ENCODE measurements at regions not wholly inside any gene's neighbourhood (a gene's known extent, or its start where the extent isn't known, plus 50 kb on each side); places are given as distances from the start of the nearest gene placed in this dataset.
A peak's percentile ranks its signal among the peaks of the same experiment; 100 is the strongest.

DNA sequence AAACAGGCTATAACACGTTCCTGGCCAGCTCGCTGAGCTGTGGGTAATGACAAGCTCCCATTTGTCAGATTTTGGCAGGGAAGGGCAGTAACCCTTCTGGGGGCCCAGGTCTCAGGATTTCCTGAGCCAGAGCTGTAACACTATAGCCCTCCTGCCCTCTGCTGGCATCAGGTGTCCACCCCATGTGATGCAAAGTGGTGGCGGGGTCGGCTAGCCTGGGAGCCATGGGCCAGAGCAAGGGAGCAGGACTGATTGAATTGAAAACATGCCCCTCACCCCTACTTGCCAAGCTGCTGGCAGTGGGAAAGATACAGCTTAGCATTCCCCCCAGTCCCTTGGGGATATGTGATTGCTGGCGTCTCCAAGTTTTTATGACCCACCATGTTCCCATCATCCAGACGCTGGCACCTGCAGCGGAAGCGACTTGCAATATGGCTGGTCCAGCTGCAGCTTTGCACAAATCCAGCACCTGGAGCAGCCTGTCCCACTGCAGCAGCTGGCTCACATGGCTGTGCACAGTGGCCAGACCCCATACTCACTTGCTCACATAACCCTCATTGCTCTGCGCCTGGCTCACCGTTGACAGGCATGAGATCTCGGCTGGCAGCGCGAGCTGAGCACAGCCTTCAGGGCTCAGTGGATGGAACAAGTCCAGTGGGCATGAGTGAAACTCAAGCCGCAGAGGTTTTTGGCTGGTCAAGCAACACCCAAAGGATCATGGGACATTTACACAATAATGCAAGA lies 1147.8 kb downstream of the JRKL start (continued):
- TF ChIP-seq, protein P1, sequence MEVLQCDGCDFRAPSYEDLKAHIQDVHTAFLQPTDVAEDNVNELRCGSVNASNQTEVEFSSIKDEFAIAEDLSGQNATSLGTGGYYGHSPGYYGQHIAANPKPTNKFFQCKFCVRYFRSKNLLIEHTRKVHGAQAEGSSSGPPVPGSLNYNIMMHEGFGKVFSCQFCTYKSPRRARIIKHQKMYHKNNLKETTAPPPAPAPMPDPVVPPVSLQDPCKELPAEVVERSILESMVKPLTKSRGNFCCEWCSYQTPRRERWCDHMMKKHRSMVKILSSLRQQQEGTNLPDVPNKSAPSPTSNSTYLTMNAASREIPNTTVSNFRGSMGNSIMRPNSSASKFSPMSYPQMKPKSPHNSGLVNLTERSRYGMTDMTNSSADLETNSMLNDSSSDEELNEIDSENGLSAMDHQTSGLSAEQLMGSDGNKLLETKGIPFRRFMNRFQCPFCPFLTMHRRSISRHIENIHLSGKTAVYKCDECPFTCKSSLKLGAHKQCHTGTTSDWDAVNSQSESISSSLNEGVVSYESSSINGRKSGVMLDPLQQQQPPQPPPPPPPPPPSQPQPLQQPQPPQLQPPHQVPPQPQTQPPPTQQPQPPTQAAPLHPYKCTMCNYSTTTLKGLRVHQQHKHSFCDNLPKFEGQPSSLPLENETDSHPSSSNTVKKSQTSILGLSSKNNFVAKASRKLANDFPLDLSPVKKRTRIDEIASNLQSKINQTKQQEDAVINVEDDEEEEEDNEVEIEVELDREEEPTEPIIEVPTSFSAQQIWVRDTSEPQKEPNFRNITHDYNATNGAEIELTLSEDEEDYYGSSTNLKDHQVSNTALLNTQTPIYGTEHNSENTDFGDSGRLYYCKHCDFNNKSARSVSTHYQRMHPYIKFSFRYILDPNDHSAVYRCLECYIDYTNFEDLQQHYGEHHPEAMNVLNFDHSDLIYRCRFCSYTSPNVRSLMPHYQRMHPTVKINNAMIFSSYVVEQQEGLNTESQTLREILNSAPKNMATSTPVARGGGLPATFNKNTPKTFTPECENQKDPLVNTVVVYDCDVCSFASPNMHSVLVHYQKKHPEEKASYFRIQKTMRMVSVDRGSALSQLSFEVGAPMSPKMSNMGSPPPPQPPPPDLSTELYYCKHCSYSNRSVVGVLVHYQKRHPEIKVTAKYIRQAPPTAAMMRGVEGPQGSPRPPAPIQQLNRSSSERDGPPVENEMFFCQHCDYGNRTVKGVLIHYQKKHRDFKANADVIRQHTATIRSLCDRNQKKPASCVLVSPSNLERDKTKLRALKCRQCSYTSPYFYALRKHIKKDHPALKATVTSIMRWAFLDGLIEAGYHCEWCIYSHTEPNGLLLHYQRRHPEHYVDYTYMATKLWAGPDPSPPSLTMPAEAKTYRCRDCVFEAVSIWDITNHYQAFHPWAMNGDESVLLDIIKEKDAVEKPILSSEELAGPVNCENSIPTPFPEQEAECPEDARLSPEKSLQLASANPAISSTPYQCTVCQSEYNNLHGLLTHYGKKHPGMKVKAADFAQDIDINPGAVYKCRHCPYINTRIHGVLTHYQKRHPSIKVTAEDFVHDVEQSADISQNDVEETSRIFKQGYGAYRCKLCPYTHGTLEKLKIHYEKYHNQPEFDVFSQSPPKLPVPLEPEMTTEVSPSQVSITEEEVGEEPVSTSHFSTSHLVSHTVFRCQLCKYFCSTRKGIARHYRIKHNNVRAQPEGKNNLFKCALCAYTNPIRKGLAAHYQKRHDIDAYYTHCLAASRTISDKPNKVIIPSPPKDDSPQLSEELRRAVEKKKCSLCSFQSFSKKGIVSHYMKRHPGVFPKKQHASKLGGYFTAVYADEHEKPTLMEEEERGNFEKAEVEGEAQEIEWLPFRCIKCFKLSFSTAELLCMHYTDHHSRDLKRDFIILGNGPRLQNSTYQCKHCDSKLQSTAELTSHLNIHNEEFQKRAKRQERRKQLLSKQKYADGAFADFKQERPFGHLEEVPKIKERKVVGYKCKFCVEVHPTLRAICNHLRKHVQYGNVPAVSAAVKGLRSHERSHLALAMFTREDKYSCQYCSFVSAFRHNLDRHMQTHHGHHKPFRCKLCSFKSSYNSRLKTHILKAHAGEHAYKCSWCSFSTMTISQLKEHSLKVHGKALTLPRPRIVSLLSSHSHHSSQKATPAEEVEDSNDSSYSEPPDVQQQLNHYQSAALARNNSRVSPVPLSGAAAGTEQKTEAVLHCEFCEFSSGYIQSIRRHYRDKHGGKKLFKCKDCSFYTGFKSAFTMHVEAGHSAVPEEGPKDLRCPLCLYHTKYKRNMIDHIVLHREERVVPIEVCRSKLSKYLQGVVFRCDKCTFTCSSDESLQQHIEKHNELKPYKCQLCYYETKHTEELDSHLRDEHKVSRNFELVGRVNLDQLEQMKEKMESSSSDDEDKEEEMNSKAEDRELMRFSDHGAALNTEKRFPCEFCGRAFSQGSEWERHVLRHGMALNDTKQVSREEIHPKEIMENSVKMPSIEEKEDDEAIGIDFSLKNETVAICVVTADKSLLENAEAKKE (CRISPR knock-in tag; IDR thresholded peaks at IDR 0.05) = no peak
- TF ChIP-seq STAT1 (IDR thresholded peaks at IDR 0.05; ENCODE audit: unreplicated experiment) = no peak

DNA sequence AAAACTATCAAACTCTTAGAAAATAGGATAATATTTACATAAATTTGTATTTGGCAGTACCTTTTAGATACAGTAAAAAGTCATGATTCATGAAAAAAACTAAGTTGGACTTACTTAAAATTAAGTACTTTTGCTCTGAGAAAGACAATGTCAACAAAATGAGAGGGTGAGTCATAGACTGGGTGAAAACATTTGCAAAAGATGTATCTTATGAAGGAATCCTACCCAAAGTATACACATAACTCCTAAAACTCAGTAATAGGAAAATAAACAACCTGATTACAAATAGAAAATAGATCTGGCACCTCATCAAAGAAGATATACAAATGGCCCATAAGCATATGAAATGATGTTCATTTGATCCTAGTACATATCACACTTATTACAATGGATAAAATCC lies 1154.6 kb downstream of the JRKL start:
- peaks cover 10% of the 10 kb centered on the region for H3K4me1 Mint-ChIP-seq
- peaks cover 3% of the 10 kb centered on the region; the same call in 1 of the 3 replicates for H3K36me3 Mint-ChIP-seq (ENCODE audit: low read depth)
- H3K27ac Mint-ChIP-seq = no peak overlapping the region
- Histone ChIP-seq H3K9me2 (ENCODE audit: insufficient read depth) (no peaks in the 10 kb centered on the region), H3F3A (replicated peaks; ENCODE audit: low read depth) (no peaks in the 10 kb centered on the region), H2AFZ (no peak overlapping the region), H3K27me3 (ENCODE audit: insufficient read depth) (no peaks in the 10 kb centered on the region), H4K20me1 (replicated peaks; ENCODE audit: insufficient read depth) (no peaks in the 10 kb centered on the region), H3K27ac (ENCODE audit: low read depth) (no peak overlapping the region), H3K4me2 (no peak overlapping the region), H3K4me3 (no peak overlapping the region), H3K36me3 (ENCODE audit: insufficient read depth) (no peaks in the 10 kb centered on the region), H3K4me1 (ENCODE audit: insufficient read depth) (peaks cover 6% of the 10 kb centered on the region; the same call in 1 of the 2 replicates), H3K79me2 (replicated peaks; ENCODE audit: insufficient read depth) (no peaks in the 10 kb centered on the region)
- ATAC-seq (no peak), DNase-seq (ENCODE audit: low spot score) (no peak)
- H3K4me3 Mint-ChIP-seq = no peak overlapping the region
- H3K9me3 Mint-ChIP-seq = peaks cover 11% of the 10 kb centered on the region; the same call in 2 of the 3 replicates
- peaks cover 5% of the 10 kb centered on the region for H3K27me3 Mint-ChIP-seq (ENCODE audit: insufficient read depth, low read depth, poor library complexity)
- TF ChIP-seq POLR2AphosphoS5 (IDR thresholded peaks at IDR 0.05; ENCODE audit: low read depth) = no peak

DNA sequence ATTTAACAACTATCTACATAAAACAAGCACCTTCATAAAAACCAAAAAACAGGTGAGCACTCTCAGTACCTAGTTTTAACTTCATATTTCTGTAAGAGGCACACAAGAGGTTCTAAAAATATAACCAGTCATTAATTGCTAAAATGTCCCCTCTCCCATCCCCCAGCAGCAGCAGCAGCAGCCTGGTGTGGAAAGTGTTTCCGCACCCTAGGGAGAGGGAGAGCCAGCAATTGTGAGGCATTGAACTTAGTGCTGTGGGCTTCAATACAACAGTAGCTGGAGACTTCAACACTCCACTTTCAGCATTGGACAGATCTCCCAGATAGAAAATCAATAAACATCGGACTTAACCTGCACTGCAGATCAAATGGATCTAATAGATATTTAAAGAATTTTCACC lies 1158.5 kb downstream of the JRKL start:
- DNase-seq (ENCODE audit: low spot score) (no peak), ATAC-seq (peak; percentile 54; the same call in 2 of the 3 replicates)
- H3K4me1 Mint-ChIP-seq = peaks cover 10% of the 10 kb centered on the region
- H3K27ac Mint-ChIP-seq = peak overlapping the region; percentile 46
- Histone ChIP-seq H3K79me2 (replicated peaks; ENCODE audit: insufficient read depth) (no peaks in the 10 kb centered on the region), H3K4me3 (no peak overlapping the region), H3K36me3 (ENCODE audit: insufficient read depth) (no peaks in the 10 kb centered on the region), H3F3A (replicated peaks; ENCODE audit: low read depth) (no peaks in the 10 kb centered on the region), H4K20me1 (replicated peaks; ENCODE audit: insufficient read depth) (no peaks in the 10 kb centered on the region), H2AFZ (0 out of 2 replicates have a peak overlapping the region, but pooled peaks have one; percentile 8), H3K27me3 (ENCODE audit: insufficient read depth) (no peaks in the 10 kb centered on the region), H3K4me1 (ENCODE audit: insufficient read depth) (peaks cover 6% of the 10 kb centered on the region; the same call in 1 of the 2 replicates), H3K9me2 (ENCODE audit: insufficient read depth) (no peaks in the 10 kb centered on the region), H3K4me2 (no peak overlapping the region), H3K27ac (ENCODE audit: low read depth) (no peak overlapping the region)
- H3K4me3 Mint-ChIP-seq = no peak overlapping the region
- H3K9me3 Mint-ChIP-seq = no peaks in the 10 kb centered on the region
- H3K27me3 Mint-ChIP-seq (ENCODE audit: insufficient read depth, low read depth, poor library complexity) = no peaks in the 10 kb centered on the region
- no peaks in the 10 kb centered on the region for H3K36me3 Mint-ChIP-seq (ENCODE audit: low read depth)
- no peak for TF ChIP-seq EZH2phosphoT487 (IDR thresholded peaks at IDR 0.05; ENCODE audit: unreplicated experiment)
- TF ChIP-seq, protein P2, sequence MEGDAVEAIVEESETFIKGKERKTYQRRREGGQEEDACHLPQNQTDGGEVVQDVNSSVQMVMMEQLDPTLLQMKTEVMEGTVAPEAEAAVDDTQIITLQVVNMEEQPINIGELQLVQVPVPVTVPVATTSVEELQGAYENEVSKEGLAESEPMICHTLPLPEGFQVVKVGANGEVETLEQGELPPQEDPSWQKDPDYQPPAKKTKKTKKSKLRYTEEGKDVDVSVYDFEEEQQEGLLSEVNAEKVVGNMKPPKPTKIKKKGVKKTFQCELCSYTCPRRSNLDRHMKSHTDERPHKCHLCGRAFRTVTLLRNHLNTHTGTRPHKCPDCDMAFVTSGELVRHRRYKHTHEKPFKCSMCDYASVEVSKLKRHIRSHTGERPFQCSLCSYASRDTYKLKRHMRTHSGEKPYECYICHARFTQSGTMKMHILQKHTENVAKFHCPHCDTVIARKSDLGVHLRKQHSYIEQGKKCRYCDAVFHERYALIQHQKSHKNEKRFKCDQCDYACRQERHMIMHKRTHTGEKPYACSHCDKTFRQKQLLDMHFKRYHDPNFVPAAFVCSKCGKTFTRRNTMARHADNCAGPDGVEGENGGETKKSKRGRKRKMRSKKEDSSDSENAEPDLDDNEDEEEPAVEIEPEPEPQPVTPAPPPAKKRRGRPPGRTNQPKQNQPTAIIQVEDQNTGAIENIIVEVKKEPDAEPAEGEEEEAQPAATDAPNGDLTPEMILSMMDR (conservative IDR thresholded peaks at IDR 0.05; ENCODE audit: low read depth in 2 of 2) = no peak
- TF ChIP-seq, protein P3, sequence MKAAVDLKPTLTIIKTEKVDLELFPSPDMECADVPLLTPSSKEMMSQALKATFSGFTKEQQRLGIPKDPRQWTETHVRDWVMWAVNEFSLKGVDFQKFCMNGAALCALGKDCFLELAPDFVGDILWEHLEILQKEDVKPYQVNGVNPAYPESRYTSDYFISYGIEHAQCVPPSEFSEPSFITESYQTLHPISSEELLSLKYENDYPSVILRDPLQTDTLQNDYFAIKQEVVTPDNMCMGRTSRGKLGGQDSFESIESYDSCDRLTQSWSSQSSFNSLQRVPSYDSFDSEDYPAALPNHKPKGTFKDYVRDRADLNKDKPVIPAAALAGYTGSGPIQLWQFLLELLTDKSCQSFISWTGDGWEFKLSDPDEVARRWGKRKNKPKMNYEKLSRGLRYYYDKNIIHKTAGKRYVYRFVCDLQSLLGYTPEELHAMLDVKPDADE (IDR thresholded peaks at IDR 0.05) = no peak

Data from GM23338 (cell line).